ENCODE measurements at regions not wholly inside any gene's neighbourhood (a gene's known extent, or its start where the extent isn't known, plus 50 kb on each side); places are given as distances from the start of the nearest gene placed in this dataset.

DNA sequence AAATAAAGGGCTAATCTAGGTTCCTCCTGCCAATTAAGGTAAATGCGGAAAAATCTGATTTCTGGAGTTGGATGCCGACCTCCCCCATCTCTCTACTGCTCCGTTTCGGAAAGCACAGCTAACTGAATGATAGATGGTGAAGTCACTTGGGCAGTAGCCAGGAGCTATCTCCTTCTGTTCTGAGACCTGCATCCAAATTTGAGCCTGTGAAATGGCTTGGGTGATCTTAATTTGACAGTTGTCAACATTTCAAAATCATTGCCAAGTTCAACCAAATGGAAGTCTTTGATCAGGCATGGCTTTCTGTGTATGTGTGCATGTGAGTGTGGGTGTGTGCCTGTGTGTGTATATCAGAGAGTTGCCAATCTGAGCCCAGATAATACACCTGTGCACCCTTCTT lies 217.2 kb downstream of the ZNF516 start:
- no peak for DNase-seq
- intact Hi-C loops (cut with DNase I), result no loop called here

GRCh38 chr18:76275727-76276313 lies 219.2 kb downstream of the ZNF516 start:
- H3K4me3 ChIP-seq, result no peak overlapping the region
- H3K4me1 ChIP-seq (replicated peaks in 1 of 2), result no peaks in the 10 kb centered on the region
- intact Hi-C loops (cut with DNase I), result no loop called here
- no peaks in the 10 kb centered on the region for H3K9me3 ChIP-seq (replicated peaks in 1 of 3)
- no peak overlapping the region for H3K27ac ChIP-seq
- no peaks in the 10 kb centered on the region for H3K27me3 ChIP-seq
- 68 to 78% (median 69%) methylated on average over 4 to 7 of the region's 7 CpGs for WGBS, 4 donors
- TF ChIP-seq, protein P1, sequence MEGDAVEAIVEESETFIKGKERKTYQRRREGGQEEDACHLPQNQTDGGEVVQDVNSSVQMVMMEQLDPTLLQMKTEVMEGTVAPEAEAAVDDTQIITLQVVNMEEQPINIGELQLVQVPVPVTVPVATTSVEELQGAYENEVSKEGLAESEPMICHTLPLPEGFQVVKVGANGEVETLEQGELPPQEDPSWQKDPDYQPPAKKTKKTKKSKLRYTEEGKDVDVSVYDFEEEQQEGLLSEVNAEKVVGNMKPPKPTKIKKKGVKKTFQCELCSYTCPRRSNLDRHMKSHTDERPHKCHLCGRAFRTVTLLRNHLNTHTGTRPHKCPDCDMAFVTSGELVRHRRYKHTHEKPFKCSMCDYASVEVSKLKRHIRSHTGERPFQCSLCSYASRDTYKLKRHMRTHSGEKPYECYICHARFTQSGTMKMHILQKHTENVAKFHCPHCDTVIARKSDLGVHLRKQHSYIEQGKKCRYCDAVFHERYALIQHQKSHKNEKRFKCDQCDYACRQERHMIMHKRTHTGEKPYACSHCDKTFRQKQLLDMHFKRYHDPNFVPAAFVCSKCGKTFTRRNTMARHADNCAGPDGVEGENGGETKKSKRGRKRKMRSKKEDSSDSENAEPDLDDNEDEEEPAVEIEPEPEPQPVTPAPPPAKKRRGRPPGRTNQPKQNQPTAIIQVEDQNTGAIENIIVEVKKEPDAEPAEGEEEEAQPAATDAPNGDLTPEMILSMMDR (IDR thresholded peaks at IDR 0.05), result no peak
- no peak for TF ChIP-seq POLR2A (IDR thresholded peaks at IDR 0.05)
- no peaks in the 10 kb centered on the region for H3K36me3 ChIP-seq (replicated peaks in 1 of 2)
- DNase-seq, result no peak

More for the DNA sequence above, 217.2 kb downstream of the ZNF516 start:
- H3K36me3 ChIP-seq (replicated peaks in 1 of 2), result no peaks in the 10 kb centered on the region
- no peaks in the 10 kb centered on the region for H3K4me1 ChIP-seq (replicated peaks in 1 of 2)
- no peak for TF ChIP-seq POLR2A (IDR thresholded peaks at IDR 0.05)
- TF ChIP-seq, protein P1 (IDR thresholded peaks at IDR 0.05), result no peak
- no peak overlapping the region for H3K4me3 ChIP-seq
- no peak overlapping the region for H3K27ac ChIP-seq
- whole genome bisulfite sequencing, 4 donors, result 68 to 77% (median 70%) methylated on average over 4 of the region's 4 CpGs
- H3K27me3 ChIP-seq, result no peaks in the 10 kb centered on the region
- H3K9me3 ChIP-seq (replicated peaks in 1 of 3), result no peaks in the 10 kb centered on the region

- TF ChIP-seq, protein P1 (IDR thresholded peaks at IDR 0.05), result peak in 3 of 6 experiments; percentile 23 to 41 (median 32)
- no peak for TF ChIP-seq POLR2A (IDR thresholded peaks at IDR 0.05)
- no peak overlapping the region for H3K27ac ChIP-seq
These were observed 220.4 kb downstream of the ZNF516 start for GRCh38 chr18:76274468-76275289.

GRCh38 chr18:76273956-76274355 lies 221.1 kb downstream of the ZNF516 start:
- intact Hi-C loops (cut with DNase I), result no loop called here
- H3K4me3 ChIP-seq, result no peak overlapping the region
- no peaks in the 10 kb centered on the region for H3K9me3 ChIP-seq (replicated peaks in 1 of 3)
- no peaks in the 10 kb centered on the region for H3K4me1 ChIP-seq (replicated peaks in 1 of 2)
- TF ChIP-seq, protein P1 (IDR thresholded peaks at IDR 0.05), result no peak
- TF ChIP-seq POLR2A (IDR thresholded peaks at IDR 0.05), result no peak
- DNase-seq, result no peak
- 85 to 91% (median 88%) methylated on average over 6 of the region's 6 CpGs for WGBS, 4 donors
- no peaks in the 10 kb centered on the region for H3K36me3 ChIP-seq (replicated peaks in 1 of 2)
- H3K27me3 ChIP-seq, result no peaks in the 10 kb centered on the region
- H3K27ac ChIP-seq, result no peak overlapping the region

More at GRCh38 chr18:76274468-76275289, 220.4 kb downstream of the ZNF516 start:
- H3K27me3 ChIP-seq, result no peaks in the 10 kb centered on the region
- intact Hi-C loops (cut with DNase I), result no loop called here
- H3K9me3 ChIP-seq (replicated peaks in 1 of 3), result no peaks in the 10 kb centered on the region
- 34 to 42% (median 37%) methylated on average over 15 to 19 of the region's 19 CpGs for WGBS, 4 donors
- no peaks in the 10 kb centered on the region for H3K4me1 ChIP-seq (replicated peaks in 1 of 2)
- H3K4me3 ChIP-seq, result no peak overlapping the region
- DNase-seq, result peak in 1 of 7 donors; percentile 74
- H3K36me3 ChIP-seq (replicated peaks in 1 of 2), result no peaks in the 10 kb centered on the region

All from adrenal gland (tissue), 9 donors.